IMR-90 (cell line): ENCODE measurements at regions not wholly inside any gene's neighbourhood (a gene's known extent, or its start where the extent isn't known, plus 50 kb on each side); places are given as distances from the start of the nearest gene placed in this dataset.

Source experiments
- ATAC-seq: fragments of 200-7000 bp; cut with Tn5 transposase; 2 replicates; pipeline ENCODE4 v1.9.1; 2020; ENCODE audit warnings: low read depth, mild to moderate bottlenecking, moderate library complexity
- BruUV-seq: library from RNA; stranded (reverse); fragments of 400-500 nt; replicated peaks from 2 replicates; lab custom pipeline; 2021; lab: Mats Ljungman, UMichigan
- CTCF ChIA-PET: fragments of 300-600 bp; formaldehyde crosslinking; extraction: SDS; loops from one replicate; lab custom pipeline; 2021; ENCODE audit warnings: antibody characterized with exemption; lab: Yijun Ruan, JAX
- POLR2A ChIA-PET: fragments of 300-600 bp; sonication (Branson Sonifier 250); formaldehyde crosslinking; loops from one replicate; lab custom pipeline; 2022; ENCODE audit warnings: antibody characterized with exemption; ENCODE audit not compliant: unreplicated experiment; lab: Charles Lee
- DNase-seq: peaks from one replicate; pipeline ENCODE4 v3.0.0; 2013
- H2AFZ ChIP-seq: replicated peaks from 2 replicates; pipeline ENCODE3; 2013; ENCODE audit warnings: low read length, mild to moderate bottlenecking; ENCODE audit not compliant: poor library complexity
- H2AK5ac ChIP-seq: 2 replicates; pipeline ENCODE4 v1.6.1; 2013; ENCODE audit warnings: low read depth, low read length, inconsistent platforms
- H2AK9ac ChIP-seq: replicated peaks from 2 replicates; pipeline ENCODE3; 2013; ENCODE audit warnings: mild to moderate bottlenecking, low read depth, low read length, moderate library complexity; ENCODE audit not compliant: poor library complexity
- H2BK120ac ChIP-seq: 2 replicates; pipeline ENCODE4 v1.6.1; 2013; ENCODE audit warnings: low read depth, low read length, inconsistent platforms
- H2BK15ac ChIP-seq: 3 replicates; pipeline ENCODE4 v1.6.1; 2013; ENCODE audit warnings: low read depth, low read length, inconsistent platforms
- H2BK20ac ChIP-seq: 2 replicates; pipeline ENCODE4 v1.6.1; 2013; ENCODE audit warnings: low read depth, mild to moderate bottlenecking, inconsistent platforms, low read length, moderate library complexity
- H2BK5ac ChIP-seq: 2 replicates; pipeline ENCODE4 v1.6.1; 2013; ENCODE audit warnings: mild to moderate bottlenecking, low read depth, low read length, inconsistent platforms; ENCODE audit not compliant: poor library complexity, severe bottlenecking
- H3K14ac ChIP-seq: replicated peaks from 2 replicates; pipeline ENCODE4 v1.6.1; 2013; ENCODE audit warnings: low read depth, low read length, inconsistent platforms
- H3K18ac ChIP-seq: 2 replicates; pipeline ENCODE4 v1.6.1; 2013; ENCODE audit warnings: low read depth, low read length, control low read depth
- H3K23ac ChIP-seq: 2 replicates; pipeline ENCODE4 v1.6.1; 2013; ENCODE audit warnings: low read depth, low read length, inconsistent platforms
- H3K27ac ChIP-seq: 2 replicates; pipeline ENCODE4 v1.5.1; 2013; ENCODE audit warnings: mild to moderate bottlenecking, control low read depth, low read length; ENCODE audit not compliant: insufficient read depth
- H3K27me3 ChIP-seq: 2 replicates; pipeline ENCODE4 v1.6.1; 2013; ENCODE audit warnings: low read length; ENCODE audit not compliant: control insufficient read depth, insufficient read depth
- H3K36me3 ChIP-seq: 2 replicates; pipeline ENCODE4 v1.6.1; 2013; ENCODE audit warnings: low read length, mixed read lengths; ENCODE audit not compliant: control insufficient read depth, insufficient read depth
- H3K4ac ChIP-seq: 2 replicates; pipeline ENCODE4 v1.6.1; 2013; ENCODE audit warnings: low read depth, low read length, inconsistent platforms
- H3K4me1 ChIP-seq: 2 replicates; pipeline ENCODE4 v1.6.1; 2013; ENCODE audit warnings: low read length, mixed read lengths; ENCODE audit not compliant: control insufficient read depth, insufficient read depth
- H3K4me2 ChIP-seq: 2 replicates; pipeline ENCODE4 v1.6.1; 2013; ENCODE audit warnings: low read depth, mild to moderate bottlenecking, control low read depth, low read length, moderate library complexity
- H3K4me3 ChIP-seq: 2 replicates; pipeline ENCODE4 v1.5.1; 2013; ENCODE audit warnings: low read depth, mild to moderate bottlenecking, control low read depth, low read length, moderate library complexity; ENCODE audit not compliant: insufficient read depth
- H3K56ac ChIP-seq: 2 replicates; pipeline ENCODE4 v1.6.1; 2013; ENCODE audit warnings: low read length, inconsistent platforms; ENCODE audit not compliant: insufficient read depth; ENCODE audit errors: extremely low read depth
- H3K79me1 ChIP-seq, 2 experiments: 2 replicates each; pipeline ENCODE4 v1.6.1; 2013; ENCODE audit warnings: low read length in 2 of 2, inconsistent platforms in 1 of 2, low read depth in 1 of 2
- H3K9ac ChIP-seq: 2 replicates; pipeline ENCODE4 v1.6.1; 2013; ENCODE audit warnings: low read depth, low read length, control low read depth
- H3K9me1 ChIP-seq: 2 replicates; pipeline ENCODE4 v1.6.1; 2013; ENCODE audit warnings: low read length, inconsistent platforms; ENCODE audit not compliant: insufficient read depth
- H3K9me3 ChIP-seq: 2 replicates; pipeline ENCODE4 v1.6.1; 2013; ENCODE audit warnings: low read length; ENCODE audit not compliant: control insufficient read depth, insufficient read depth
- H4K20me1 ChIP-seq: 2 replicates; pipeline ENCODE4 v1.6.1; 2013; ENCODE audit warnings: low read length, inconsistent platforms; ENCODE audit not compliant: insufficient read depth
- H4K5ac ChIP-seq: 2 replicates; pipeline ENCODE4 v1.6.1; 2013; ENCODE audit warnings: mild to moderate bottlenecking, low read depth, low read length, control low read depth
- H4K8ac ChIP-seq, 2 experiments: 2 replicates each; pipeline ENCODE4 v1.6.1; 2013; ENCODE audit warnings: low read depth in 2 of 2, low read length in 2 of 2, control low read depth in 1 of 2, inconsistent platforms in 1 of 2
- H4K91ac ChIP-seq: 2 replicates; pipeline ENCODE4 v1.6.1; 2013; ENCODE audit warnings: low read depth, low read length, inconsistent platforms; ENCODE audit not compliant: insufficient read depth
- CEBPB ChIP-seq: IDR thresholded peaks from 2 replicates; pipeline ENCODE4 v1.6.1; 2012; ENCODE audit warnings: low read depth, low read length, improper control_type of control experiment
- CHD1 ChIP-seq: IDR thresholded peaks from 2 replicates; pipeline ENCODE4 v1.6.1; 2012; ENCODE audit warnings: low read depth, low read length, improper control_type of control experiment
- MAFK ChIP-seq: IDR thresholded peaks from 2 replicates; pipeline ENCODE4 v1.6.1; 2012; ENCODE audit warnings: low read depth, low read length, improper control_type of control experiment
- MAZ ChIP-seq: IDR thresholded peaks from 2 replicates; pipeline ENCODE4 v1.6.1; 2012; ENCODE audit warnings: low read depth, mild to moderate bottlenecking, low read length, improper control_type of control experiment, moderate library complexity, borderline replicate concordance
- WGBS, 2 experiments: methylation state at CpG; one replicate each; pipeline versions ENCODE4 v1.1.5 to v1.1.7; 2013; ENCODE audit warnings: missing lambda C conversion rate in 2 of 2; ENCODE audit not compliant: insufficient read length in 1 of 2; ENCODE audit errors: extremely low coverage in 2 of 2; 5-methylcytosine and 5-hydroxymethylcytosine counted together
- dilution Hi-C: fragments of 300-500 bp; cut with HindIII; formaldehyde crosslinking; loops from one replicate; pipeline ENCODE4 v1.14.3; 2018; ENCODE audit warnings: low sequenced_read_pairs; ENCODE audit not compliant: unreplicated experiment
- in situ Hi-C: fragments of 300-500 bp; cut with MboI; formaldehyde crosslinking; loops from 3 replicates; pipeline ENCODE4 v1.14.3; 2019; ENCODE audit warnings: low sequenced_read_pairs, inconsistent platforms, mixed read lengths
- intact Hi-C: fragments of 100-400 bp; cut with micrococcal nuclease; formaldehyde crosslinking; loops from 2 replicates; pipeline ENCODE4 v1.10.0; 2022
- TF ChIP-seq, protein P1 (sequence below): fragments of 150-350 bp; IDR thresholded peaks from 2 replicates; pipeline ENCODE4 v1.6.1; 2017; ENCODE audit warnings: mild to moderate bottlenecking, antibody characterized with exemption, low read length, low read depth

DNA sequence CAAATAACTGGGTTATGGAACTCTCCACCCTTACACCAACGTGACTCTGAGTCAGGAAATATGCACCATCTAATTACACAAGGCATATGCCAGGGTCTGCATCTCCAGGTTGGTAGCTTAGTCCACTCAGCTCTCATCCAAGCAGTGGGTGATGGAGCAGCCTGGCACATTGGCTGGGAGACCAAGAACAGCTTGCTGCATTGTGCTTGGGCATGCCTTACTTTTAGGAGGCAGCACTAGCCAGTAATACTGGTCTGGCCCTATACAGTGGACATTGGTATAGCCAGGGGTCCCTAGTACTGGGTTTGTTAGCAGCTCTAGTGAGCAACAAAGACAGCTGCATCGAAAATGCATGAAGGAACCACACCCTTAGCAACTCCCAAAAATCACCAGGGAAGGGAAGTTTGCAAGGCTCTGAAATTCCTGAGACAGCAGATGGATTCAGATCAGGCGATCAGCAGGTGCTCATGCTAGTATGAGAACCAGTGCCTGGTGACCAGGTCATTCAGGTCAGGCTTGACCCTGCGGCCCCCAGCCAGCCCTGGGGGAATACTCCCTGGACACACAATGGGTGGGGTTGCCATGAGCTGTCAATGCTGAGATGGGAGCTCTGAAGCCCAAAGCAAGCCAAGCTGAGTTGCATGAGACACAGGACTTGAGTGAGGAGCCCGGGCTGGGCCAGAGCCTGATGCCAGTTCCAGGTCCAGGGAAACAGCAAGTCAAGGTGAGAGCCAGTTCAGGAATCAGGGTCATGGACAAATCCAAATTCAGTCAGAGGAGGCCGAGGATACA is 217.9 kb upstream of the ZMIZ1 start (continued):
- no peak for TF ChIP-seq MAFK

DNA sequence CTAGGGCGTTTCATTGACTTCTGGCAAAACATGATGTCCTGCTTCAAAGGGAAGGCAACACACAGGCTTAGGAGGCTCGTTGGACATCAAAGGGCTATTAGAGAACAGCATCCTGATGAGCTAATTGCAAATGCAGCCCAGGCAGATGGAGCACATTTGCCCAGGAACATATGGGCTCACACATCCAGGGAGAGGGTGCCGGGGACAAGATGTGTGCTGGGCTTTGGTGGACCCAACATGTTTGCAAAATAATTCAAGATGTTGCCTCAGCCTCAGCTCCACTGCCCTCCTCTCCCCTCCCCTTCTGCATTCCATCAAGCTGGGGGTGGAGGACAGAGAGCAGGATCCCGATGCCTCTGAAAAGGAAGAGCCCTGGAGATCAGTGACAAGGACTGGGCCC is 217.1 kb upstream of the ZMIZ1 start:
- 53% methylated on average over 2 of the region's 4 CpGs; no CpG with 5 or more reads in 1 of the 2 experiments for WGBS, 2 experiments
- Histone ChIP-seq H3K23ac (peak overlapping the region; percentile 80), H2BK120ac (peak overlapping the region; percentile 78), H2BK5ac (no peak overlapping the region), H3K27ac (no peak overlapping the region), H2BK20ac (peak overlapping the region; percentile 45; the same call in 1 of the 2 replicates), H4K5ac (no peak overlapping the region; the same call in 1 of the 2 replicates), H3K9ac (no peak overlapping the region), H3K9me1 (peaks cover 4% of the 10 kb centered on the region), H3K4me2 (no peak overlapping the region), H3K56ac (no peak overlapping the region), H2BK15ac (no peak overlapping the region), H4K91ac (peak overlapping the region; percentile 85), H3K4me1 (peaks cover 2% of the 10 kb centered on the region; the same call in 1 of the 2 replicates), H2AK9ac (no peak overlapping the region), H3K79me1 (no peaks in the 10 kb centered on the region), H3K18ac (no peak overlapping the region; the same call in 1 of the 2 replicates), H3K4me3 (no peak overlapping the region), H3K4ac (peak overlapping the region; percentile 81), H3K14ac (peak overlapping the region; percentile 48; the same call in 1 of the 2 replicates), H3K27me3 (peaks cover 19% of the 10 kb centered on the region), H2AFZ (peak overlapping the region; percentile 44), H3K9me3 (no peaks in the 10 kb centered on the region), H2AK5ac (no peak overlapping the region), H4K20me1 (no peaks in the 10 kb centered on the region), H3K36me3 (no peaks in the 10 kb centered on the region), H4K8ac (peak overlapping the region in 1 of 2 experiments; percentile 49; a peak in 1 of 4 replicates)
- BruUV-seq = no TSS peak
- DNase-seq = no peak
- POLR2A ChIA-PET = no interaction called here
- dilution Hi-C loops = no loop called here
- CTCF ChIA-PET = no interaction called here
- TF ChIP-seq CEBPB = peak; percentile 40; the same call in 1 of the 2 replicates
- TF ChIP-seq, protein P1, sequence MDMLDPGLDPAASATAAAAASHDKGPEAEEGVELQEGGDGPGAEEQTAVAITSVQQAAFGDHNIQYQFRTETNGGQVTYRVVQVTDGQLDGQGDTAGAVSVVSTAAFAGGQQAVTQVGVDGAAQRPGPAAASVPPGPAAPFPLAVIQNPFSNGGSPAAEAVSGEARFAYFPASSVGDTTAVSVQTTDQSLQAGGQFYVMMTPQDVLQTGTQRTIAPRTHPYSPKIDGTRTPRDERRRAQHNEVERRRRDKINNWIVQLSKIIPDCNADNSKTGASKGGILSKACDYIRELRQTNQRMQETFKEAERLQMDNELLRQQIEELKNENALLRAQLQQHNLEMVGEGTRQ = no peak
- no peak for TF ChIP-seq CHD1
- TF ChIP-seq MAZ = peak; percentile 25; the same call in 1 of the 2 replicates
- intact Hi-C loops = no loop called here
- peak; percentile 61 for ATAC-seq
- in situ Hi-C loops = no loop called here
